GM18511 (cell line): ENCODE measurements at regions not wholly inside any gene's neighbourhood (a gene's known extent, or its start where the extent isn't known, plus 50 kb on each side); places are given as distances from the start of the nearest gene placed in this dataset.

ENCODE experiments used
- ATAC-seq: cut with Tn5 transposase; IDR thresholded peaks from one replicate; pipeline ENCODE4 v1.9.1; 2021; ENCODE audit warnings: mild to moderate bottlenecking, moderate library complexity; ENCODE audit not compliant: unreplicated experiment

GRCh38 chr6:168972128-168972527 lies 281.5 kb downstream of the THBS2 start:
- no peak for ATAC-seq

DNA sequence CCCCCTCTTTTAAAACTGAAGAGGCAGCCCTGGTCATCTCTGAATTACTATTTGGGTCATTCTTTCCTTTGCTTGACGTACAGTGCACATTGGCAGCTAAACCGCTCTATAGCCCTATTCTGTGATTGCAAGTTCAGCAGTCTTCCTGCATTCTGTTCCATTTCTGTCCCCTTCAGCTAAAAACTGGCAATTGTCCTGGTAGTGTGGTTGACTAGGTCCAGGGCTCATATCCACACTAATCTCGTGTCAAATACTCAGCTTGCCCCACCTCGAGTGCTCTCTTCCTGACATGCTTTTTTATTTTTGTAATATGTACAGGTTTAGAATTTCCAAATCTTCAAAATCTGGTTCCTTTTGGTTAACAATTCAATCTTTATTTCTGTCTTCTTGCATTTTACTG lies 282.1 kb downstream of the THBS2 start:
- no peak for ATAC-seq

DNA sequence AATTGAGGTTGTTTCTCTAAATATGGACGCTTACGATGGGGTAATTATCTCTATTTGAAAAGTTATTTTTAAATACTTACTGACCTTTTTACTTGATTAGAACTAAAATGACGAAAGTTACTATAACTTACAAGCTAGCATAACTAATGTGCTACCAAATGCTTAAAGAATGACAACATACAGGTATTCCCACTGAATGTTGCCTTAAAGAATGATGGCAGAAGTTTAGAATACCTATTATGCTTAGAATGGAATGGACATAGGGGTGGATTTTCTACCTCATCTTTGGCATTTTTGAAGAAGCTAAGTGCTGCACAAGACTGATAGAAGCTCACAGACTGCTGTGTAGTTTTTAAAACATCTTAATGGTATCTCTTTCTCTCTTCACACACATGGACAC lies 284.8 kb downstream of the THBS2 start:
- ATAC-seq: no peak

GRCh38 chr6:168968228-168968627 lies 285.4 kb downstream of the THBS2 start:
- ATAC-seq: peak; percentile 51

DNA sequence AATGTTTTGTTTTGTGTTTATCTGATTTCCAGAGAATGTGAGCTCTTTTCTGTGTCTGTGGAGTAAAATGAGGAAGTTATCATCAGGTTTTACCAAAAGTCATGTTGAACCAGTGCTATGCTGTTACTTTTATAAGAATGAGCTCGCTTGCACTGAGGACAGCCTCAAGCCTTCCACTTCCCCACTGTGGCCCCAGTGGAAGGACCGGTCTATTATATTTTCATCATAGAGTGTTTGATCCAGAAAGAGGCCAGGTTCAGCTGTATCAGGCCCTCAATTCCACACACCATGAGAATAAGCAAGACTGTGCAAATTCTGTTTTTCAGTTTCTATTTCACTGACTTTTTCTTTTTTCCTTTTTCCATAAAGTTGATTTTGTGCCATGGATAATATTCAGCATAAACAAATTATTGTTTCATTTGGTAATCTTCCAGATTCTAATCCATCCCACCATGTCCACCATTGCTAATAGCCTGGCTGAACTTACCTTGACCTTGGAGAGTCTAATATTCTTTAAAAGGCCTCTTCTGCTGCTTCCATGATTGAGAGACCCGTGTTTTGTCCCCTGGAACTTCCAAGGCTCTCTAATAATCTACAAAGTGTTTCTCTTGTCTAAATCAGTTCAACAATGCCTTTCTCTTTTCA lies 286.2 kb downstream of the THBS2 start:
- no peak for ATAC-seq

- no peak for ATAC-seq
Measured at GRCh38 chr6:168964138-168964835, 289.4 kb downstream of the THBS2 start.

- ATAC-seq: no peak
Measured at GRCh38 chr6:168962886-168963285, 290.8 kb downstream of the THBS2 start.

- ATAC-seq: no peak
Measured at GRCh38 chr6:168961264-168961656, 292.4 kb downstream of the THBS2 start.

DNA sequence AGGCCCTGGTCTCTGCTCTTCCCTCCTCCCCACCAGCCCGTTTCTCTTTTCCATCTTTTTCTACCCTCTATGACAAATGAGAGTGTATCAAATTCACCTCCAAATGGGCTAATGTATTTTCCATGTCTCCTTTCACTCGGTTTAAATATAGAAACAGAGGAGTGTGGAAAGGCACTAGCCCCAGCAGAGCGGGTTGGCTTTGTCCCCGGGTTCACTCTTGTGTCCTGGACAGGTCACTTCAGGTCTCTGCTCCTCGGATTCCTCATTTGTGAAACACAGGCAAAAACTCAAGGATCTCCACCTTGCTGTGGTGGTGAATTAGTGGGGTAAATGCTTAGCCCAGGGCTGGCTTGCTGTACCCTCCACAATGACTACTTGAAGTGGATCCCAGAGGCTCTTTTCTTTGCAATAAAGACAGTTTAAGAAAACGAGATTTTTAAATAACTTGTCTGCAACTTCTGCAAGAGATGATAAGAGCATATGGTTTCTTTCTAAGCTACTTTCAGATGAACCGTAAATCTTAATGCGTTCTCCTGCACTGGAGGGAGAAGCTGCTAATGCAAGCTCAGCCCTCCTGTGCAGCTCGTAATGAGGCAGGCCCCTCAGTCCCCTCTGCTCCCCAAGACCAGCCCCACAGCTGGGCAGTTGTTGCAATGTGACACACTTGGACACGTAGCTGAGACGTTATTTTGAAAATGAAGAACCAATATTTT lies 292.9 kb downstream of the THBS2 start:
- ATAC-seq: no peak

- no peak for ATAC-seq
Measured at GRCh38 chr6:168959696-168960095, 293.9 kb downstream of the THBS2 start.

DNA sequence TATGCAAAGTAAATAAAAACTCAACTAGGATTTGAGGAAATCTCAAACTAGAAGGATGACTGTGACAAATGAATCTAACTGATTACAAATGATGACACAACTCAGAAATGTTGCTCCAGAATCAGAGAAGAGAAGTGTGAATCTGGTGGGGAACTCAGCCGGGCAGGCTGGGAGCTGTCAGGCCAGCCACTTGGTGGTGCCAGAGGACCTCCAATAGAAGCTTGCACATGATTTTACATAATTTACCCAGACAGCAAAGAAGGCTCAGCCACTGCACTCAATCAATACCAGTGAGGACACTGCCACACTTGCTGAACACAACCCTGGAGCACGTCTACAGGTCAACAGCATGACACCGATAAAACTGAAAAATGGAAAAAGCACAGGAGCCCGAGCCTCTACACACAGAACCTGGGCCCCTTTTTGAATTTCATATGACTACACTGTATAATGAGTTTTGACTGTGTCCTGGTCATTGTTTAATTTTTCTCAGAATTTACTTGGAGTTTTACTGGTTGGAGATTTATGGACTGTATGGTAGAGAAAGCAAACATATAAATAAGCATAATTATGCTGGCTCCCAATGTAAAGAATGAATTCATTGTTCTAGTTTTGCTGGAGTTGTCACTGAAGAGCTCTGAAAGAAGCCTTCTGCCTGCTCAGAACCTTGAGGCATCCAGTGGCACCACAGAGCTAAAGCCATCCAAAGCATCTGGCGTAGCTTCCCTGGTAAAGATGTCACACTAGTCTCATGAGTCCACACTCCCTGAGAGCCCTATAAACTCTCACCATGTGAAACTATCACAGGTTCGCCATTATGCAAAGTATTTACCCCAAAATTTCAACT lies 296.5 kb downstream of the THBS2 start:
- ATAC-seq: peak; percentile 91

DNA sequence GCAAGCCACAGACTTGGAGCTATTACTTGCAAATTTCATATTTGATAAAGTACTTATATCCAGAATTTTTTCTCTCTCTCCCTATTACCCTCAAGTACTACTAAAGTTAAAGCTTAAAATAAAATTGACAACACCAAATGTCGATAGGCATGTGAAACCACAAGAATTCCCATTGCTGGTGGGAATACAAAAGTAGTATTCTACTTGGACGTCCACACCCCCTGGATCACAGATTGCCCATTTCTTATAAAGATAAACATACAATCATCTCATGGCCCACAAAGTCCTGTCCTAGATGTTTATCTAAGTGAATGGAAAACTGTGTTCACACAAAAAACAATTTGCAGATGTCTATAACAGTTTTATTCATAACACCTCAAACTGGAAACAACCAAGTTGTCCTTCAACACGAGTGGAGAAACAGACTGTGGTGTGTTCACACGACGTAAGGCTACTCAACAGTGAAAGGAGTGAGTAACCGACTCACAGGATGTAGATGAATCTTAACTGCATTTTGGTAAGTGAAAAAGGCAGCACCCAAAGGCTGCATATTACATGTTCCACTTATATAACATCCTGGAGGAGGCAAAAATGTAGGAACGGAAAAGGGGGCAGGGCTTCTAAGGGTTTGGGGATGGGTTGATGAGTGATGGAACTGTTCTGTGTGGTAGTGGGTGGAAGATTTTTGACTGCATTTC lies 297.4 kb downstream of the THBS2 start:
- no peak for ATAC-seq

GRCh38 chr6:168953461-168953860 lies 300.2 kb downstream of the THBS2 start:
- no peak for ATAC-seq

DNA sequence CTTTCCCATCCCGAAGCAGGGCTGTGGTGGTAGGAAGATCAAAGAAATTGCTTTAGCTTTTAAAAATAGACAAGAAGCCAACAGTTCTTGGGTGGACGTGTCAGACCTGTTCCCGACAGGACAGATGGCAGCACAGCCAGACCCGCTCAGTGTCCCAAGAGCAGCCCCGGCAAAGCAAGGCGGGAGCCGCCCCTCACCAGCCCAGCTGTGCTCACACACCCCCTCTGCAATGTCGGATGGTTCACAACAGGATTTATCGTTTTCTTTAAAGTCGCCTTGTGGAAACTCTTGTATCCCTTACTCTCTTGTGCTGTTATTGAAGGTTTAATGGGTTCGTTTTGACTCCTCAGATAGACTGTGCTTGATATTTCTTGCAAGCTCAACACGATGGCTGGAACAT lies 302.4 kb downstream of the THBS2 start:
- no peak for ATAC-seq

GRCh38 chr6:168950858-168951214 lies 302.8 kb downstream of the THBS2 start:
- no peak for ATAC-seq

DNA sequence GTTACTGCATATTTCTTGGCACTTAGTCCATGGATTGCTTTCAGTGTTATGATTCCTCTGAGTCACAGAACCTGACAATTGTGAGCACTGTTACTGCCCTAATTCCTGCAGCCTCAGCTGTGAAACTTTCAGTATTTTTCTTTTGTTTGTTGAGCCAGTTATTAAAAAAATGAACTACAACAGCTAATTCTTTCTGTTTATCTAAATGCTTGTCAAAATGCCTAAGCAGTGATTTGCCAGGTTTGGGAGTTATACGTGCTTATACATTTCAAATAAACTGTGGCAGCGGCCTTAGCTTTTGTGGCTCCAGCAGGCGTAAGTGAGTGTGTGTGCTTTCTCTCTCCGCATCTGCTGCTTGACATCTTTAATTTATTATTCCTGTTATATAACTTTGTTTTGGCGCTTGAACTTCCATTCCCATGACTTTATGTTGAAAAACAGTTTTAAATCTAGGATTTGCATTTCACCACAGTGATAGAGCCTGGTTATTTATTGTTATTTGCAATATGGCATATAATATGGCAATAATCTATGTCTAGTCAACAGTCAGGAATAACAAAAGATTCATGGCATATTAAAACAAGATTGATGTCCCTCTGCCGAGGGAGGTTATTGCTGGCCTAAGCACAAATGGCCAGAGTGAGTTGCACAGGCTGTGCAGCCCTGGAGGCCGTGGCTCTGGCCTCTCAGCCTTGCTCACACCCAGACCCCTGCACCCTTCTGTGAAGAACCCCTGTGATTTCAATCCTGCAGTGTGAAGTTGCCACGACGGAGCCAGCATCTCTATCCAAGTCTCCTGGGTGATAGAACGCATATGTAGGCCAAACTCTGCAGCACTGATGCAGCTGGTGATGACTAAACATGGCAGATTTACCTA lies 303.4 kb downstream of the THBS2 start:
- ATAC-seq: no peak

GRCh38 chr6:168948990-168949531 lies 304.6 kb downstream of the THBS2 start:
- no peak for ATAC-seq

GRCh38 chr6:168948002-168948401 lies 305.6 kb downstream of the THBS2 start:
- no peak for ATAC-seq

- ATAC-seq: no peak
Measured at GRCh38 chr6:168943231-168943905, 310.3 kb downstream of the THBS2 start.
